Retina (tissue), 1 donor: ENCODE measurements at regions not wholly inside any gene's neighbourhood (a gene's known extent, or its start where the extent isn't known, plus 50 kb on each side); places are given as distances from the start of the nearest gene placed in this dataset.
A peak's percentile ranks its signal among the peaks of the same experiment; 100 is the strongest.
"Not testable (repeated sequence)": the region's sequence is repeated elsewhere in the genome, so short reads cannot be mapped to it uniquely, and the experiment has no call there.

Source experiments
- DNase-seq: peaks from one replicate; pipeline ENCODE4 v3.0.0-alpha.2; 2016

DNA sequence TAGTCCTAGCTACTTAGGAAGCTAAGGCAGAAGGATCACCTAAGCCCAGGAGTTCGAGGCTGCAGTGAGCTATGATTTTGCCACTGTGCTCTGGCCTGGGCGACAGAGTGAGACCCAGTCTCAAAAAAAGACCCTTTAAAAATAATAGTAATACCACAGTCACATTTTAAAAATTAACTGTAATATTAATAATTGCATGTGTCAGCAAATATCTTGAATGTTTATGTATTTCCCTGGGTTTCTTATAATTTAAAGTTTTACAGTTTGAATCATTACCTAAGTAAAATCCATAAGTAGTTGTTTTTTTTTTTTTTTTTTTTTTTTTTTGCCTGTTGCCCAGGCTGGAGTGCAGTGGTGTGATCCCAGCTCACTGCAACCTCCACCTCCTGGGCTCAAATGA, 69.2 kb downstream of the LYZL2 start:
- no peak for DNase-seq

DNA sequence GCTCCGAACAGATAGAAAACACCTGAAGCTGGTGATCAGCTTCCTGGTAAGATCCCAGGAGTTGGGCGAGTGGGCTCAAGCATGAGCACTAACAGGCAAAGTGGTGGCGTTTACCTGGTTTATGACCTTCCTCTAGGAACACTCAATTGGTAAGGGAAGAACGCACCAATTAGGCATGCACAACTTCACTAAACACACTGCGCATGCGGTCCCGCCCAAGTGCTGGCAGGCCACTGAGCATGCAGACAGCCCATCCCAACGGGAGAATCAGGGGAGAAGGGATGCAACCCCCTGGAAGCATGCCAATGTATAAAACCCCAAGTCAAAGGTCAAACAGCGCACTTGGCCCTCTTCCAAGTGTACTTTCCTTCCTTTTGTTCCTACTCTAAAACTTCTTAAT, 70.4 kb downstream of the LYZL2 start:
- no peak for DNase-seq

DNA sequence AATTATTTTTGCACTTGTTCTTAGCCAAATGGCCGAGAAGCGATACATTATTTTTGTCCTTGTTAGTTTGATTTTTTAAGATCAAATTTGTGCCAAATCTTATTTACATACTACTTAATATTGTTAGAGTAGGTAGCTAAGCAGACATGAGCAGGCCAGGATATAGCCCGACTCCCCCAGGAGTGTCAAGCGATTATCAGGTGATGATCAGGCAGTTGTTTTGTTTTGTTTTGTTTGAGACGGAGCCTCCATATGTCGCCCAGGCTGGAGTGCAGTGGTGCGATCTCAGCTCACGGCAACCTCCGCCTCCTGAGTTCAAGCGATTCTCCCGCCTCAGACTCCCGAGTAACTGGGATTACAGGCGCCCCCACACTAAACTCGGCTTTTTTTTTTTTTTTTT, 71.1 kb downstream of the LYZL2 start:
- no peak for DNase-seq

DNA sequence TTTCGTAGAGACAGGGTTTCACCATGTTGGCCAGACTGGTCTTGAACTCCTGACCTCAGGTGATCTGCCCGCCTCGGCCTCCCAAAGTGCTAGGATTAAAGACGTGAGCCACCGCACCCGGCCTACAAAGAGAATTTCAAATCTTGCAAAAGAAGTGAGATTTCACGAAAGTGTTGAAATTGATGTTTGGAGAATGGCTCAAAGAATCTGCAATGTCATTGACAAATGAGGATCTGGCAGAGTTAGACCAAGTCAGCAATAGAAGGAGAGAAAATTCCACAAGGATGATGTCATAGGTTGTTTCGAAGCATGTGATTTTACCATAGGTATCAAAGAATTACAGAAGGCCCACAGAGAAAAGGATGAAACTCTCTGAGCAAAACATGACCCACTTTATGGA, 71.7 kb downstream of the LYZL2 start:
- no peak for DNase-seq

DNA sequence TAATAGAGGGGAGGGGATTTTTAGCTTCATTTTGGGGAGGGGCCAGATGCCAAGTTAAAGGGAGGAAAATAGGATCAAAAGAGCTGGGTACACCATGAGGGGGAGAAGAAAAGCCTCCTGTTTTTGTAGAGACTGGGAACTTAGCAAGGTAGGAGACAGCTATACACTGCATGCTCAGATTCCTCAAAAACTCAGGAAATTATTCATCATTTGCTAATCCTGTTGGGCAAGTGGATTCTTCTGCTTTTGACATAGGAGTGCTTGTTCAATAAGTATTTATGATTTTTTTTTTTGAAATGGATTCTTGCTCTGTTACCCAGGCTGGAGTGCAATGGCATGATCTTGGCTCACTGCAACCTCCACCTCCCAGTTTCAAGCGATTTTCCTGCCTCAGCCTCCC, 73.4 kb downstream of the LYZL2 start:
- DNase-seq, result no peak

DNA sequence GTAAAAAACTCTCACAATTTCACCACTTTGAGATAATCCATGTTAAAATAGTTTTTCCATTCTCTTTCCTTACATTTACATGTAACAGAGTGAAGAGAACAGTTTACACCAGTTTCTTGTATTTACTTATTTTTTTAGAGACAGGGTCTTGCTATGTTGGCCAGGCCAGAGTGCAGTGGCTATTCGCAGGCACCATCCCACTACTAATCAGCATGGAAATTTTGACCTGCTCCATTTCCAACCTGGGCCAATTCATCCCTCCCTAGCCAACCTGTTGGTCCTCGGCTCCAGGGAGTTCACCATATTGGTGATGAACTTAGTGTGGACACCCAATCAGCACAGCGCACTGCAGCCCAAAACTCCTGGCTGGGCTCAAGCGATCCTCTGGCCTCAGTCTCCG, 74.1 kb downstream of the LYZL2 start:
- DNase-seq, result no peak

DNA sequence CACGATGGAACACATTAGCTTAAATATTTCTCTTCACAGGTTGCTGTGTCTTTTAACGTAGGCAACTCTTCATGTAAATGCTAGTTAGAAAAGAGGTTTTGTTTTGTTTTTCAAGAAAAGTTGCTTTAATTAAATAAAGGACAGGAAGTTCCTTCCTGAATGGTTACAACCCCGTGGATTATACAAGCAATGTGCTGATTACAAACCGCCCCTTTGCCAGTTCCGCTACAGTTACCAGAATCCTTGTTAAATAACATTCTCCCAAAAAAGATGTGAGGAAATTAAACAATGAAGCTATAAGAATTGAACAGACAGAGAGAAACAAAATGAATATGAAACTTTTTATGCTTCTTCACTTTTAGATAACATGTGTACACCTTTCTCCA, 75.1 kb downstream of the LYZL2 start:
- DNase-seq, result no peak

DNA sequence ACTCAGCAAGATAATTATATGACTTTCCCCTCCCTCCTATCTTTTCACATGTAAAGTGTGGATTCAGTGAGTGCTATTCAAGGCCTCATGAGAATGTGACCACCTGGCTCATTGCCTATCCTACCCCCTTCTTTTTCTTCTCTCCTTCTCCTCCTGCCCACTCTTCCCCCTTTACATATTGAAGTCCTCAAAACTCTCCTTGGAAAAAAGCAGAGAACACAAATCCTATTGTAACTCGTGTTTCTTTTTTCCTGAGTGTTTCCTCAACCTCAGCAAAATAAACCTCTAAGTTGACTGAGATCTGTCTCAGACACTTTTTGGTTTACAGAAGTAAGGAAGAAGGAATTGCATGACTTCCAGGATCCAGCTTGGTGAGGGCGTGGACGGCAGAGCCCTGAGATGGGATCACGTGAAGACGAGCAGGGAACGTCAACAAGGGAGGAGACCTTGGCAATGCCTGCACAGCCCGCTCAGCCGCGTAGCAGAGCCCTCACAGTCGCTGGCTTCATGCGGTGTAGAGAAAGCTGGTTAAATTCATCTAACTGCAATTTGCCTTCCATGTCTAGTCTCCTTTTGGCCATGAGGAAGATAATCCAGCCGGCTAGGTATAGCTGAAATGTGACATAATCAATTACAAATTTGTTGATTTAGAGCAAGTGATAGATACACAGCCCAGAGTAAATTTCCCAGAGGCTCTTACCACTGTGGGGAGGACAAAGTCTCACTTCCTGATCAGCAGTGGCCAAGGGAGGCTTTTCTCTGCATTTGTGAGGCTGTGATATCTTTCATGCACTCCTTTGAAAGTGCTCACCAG, 75.7 kb downstream of the LYZL2 start:
- peak; percentile 66 for DNase-seq

DNA sequence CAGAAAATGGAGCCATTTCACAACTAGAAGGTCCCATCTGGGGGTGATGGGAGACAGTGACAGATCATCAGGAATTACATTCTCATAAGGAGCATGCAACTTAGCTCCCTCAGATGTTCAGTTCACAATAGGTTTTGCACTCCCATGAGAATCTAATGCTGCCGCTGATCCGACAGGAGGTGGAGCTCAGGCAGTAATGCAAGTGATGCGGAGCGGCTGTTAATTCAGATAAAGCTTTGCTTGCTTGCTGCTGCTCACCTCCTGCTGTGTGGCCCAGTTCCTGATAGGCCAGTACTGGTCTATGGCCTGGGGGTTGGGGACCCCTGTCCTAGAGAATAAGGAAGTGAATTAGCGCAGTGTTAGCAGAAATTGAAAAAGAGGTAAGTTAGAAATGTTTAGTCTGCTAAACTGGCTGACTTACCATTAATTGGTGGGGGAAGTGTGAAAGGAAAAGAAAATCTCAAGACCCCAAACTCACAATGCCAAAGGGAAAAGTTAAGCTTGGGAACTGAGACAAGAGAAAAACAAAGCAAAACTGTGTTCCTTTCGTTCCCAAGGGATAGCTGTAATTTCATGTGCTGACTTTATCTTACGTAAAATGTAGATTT, 76.4 kb downstream of the LYZL2 start:
- peak; percentile 67 for DNase-seq

DNA sequence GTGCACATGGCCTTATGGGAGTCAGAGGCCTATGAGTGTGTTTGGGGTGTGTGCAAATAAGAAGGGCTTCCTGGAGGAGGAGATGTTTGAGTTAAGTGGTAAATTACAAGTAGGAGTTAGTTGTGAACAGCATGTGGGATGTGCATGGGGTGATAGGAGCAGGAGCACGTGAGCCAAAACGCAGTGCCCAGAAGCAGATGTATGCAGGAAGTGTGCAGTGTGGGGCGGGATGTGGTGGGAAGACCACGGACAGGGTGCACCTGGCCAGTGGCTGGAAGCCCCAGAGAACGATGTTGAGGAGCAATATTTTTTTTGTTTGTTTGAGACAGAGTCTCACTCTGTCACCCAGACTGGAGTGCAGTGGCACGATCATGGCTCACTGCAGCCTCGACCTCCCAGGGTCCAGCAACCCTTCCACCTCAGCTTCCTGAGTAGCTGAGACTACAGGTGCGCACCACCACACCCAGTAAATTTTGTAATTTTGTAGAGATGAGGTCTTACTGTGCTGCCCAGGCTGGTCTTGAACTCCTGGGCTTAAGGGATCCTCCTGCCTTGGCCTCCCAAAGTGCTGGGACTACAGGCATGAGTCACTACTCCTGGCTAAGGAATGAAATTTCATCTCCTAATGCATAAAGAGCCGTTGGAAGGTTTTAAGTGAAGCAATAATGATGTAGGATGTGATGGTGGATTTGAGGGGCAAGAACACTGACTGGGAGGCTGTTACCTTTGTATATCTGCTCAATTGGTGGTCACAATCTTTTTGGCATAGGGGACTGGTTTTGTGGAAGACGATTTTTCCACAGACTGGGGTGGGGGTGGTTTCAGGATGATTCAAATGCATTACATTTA, 78.4 kb downstream of the LYZL2 start:
- no peak for DNase-seq

DNA sequence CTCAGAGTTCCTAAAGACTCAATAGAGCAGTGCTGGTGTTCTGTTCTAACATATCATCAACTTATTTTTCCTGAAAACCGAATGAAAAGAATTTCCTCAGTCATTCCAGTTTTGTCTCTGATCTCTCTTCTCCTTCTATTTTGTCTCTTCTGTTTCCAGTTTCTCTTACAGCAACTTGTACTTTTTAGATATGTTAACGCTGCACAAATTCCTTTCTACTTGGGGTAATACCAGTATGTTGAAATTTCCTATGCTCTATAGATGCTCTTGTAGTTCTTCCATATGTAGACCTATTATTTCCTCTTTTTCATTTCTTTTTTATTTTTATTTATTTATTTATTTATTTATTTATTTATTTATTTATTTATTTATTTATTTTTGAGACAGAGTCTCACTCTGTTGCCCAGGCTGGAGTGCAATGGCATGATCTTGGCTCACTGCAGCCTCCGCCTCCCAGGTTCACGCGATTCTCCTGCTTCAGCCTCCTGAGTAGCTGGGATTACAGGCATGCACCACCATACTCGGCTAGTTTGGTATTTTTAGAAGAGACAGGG, 80.3 kb downstream of the LYZL2 start:
- not testable (repeated sequence) for DNase-seq

DNA sequence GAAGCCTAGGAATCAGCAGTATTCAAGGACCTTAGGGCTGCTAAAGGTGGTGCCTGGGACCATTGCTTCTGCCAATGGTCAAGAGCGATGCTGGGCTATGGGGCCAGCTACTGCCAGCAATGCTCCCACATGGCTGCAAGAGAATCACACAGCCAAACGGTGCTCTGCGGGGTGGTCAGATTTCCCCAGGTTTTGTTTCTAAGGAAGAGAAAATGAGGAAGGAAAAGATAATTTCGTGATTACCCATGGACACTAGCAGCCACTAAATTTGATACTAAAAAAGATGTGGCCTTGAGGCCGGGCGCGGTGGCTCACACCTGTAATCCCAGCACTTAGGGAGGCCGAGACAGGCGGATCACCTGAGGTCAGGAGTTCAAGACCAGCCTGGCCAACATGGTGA, 83.0 kb downstream of the LYZL2 start:
- DNase-seq, result no peak

DNA sequence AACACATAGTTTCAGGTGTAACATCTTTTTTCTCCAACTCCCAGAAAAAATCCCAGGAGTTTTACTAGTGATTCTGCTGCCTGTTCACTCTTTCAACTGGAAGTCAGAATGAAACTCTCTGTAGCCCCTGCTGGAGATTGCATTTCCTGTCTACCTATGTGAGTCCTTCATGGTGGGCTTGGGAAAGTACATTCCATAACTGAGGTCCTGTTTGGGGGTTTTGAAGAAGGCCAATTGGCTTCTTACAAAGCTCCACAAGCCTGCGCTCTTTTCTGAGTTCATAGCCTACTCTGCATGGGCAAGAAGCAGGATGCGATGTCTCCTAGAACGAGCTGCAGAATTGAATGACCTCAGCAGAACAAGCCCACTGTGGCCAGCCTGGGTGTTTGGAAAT, 86.7 kb downstream of the LYZL2 start:
- no peak for DNase-seq

DNA sequence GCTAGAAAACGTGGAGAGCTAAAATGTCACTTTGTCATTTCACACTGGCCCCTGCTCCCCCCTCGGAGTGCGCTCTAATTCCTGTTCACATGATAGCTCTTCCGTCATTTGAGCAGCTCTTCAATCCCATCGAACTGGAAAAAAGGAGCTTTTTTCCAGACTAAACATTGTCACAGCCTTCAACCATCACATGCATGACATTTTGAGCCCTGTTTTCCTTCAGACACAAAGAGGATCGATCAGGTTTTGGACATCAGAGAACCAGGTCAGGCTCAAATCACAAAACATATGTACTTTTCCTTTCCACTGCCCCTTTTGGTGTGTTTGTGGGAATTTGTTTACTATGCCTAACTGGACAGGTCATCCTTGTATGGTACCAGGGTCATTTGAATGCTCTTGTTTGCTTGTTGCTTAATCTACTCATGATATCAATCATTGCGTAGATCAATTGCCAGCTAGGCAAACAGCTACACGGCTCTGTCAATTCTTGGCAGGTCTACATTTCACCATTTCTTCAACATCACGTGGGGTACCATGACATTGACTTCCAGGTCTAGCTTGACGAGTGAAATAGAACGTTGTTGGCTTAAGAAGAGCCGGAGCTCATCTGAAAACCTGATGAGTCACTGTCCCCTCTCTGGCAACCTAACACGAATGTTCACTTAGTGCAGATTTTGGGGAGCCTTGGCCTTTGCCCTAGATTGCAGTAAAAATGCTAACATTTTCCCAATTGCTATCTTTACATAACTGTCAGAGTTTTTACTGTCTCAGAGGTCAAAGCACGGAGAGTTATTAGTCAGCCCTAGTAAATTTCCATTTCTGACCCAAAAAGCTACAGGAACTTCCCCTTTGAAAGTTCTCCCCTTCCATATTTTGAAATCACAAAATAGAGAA, 87.3 kb downstream of the LYZL2 start:
- DNase-seq, result peak; percentile 37

DNA sequence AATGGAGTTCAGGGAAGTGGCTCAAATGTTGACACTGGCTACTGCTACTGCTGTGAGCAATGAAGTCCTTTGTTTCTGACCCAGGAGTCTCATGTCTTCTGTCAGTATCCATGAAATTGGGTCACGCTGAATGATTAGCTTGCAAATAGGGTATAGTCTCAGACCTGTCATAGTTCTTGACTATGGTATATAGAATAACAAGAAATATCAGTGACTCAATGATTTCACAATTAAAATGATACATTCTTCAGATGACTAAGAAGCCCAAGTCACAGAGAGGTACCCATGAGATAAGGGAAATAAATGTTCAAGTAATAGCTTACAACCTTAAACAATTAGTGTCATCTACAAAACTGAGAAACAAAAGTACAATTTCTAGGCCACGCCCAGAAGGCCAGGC, 89.3 kb downstream of the LYZL2 start:
- no peak for DNase-seq

DNA sequence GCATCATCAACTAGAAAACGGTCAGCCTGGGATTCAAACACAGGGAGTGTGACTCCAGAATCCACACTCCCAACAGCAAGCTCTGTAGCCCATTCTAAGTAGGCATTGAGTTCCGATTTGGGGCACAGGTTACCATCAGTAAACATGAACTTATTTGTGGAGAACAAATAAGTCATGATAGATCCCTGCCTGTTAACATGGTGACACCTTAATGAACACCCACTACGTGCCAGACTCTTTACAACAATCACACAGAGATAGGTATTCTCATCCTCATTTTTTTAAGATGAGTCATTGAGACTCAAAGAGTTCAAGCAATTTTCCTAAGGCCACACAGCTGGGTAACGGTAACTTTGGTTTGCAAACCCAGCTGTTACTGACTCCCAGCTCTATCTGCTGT, 91.5 kb downstream of the LYZL2 start:
- DNase-seq, result no peak

DNA sequence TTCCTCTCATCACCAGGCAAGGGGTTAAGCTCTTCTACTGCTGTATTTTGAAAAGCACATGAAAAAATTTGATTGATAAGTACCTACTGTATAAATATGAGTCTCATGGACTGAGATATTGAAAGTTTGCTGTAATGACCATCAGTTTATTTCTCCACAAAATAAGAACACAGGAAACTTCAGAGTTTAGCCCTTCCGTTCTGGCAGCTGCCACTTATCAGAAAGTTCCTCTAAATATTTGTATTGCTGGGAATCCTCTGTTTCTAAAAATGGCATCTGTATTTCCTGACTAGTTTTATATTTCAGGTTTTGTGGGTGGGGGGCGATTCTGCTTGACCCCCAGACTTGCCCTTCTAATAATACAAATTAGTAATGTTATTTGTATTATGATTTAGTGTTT, 92.0 kb downstream of the LYZL2 start:
- DNase-seq, result no peak

DNA sequence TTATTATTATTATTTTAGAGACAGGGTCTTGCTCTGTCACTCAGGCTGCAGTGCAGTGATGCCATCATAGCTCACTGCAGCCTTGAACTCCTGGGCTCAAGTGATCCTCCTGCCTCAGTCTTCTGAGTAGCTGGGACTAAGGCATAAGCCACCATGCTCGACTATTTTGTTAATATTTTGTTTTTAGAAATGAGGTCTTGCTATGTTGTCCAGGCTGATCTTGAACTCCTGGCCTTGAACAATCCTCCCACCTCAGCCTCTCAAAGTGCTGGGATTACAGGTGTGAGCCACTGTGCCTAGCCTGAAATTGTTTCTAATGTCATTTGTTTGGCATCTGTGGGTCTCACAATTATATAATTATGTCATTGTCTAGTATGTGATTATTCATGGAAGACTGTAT, 92.4 kb downstream of the LYZL2 start:
- DNase-seq, result not testable (repeated sequence)

DNA sequence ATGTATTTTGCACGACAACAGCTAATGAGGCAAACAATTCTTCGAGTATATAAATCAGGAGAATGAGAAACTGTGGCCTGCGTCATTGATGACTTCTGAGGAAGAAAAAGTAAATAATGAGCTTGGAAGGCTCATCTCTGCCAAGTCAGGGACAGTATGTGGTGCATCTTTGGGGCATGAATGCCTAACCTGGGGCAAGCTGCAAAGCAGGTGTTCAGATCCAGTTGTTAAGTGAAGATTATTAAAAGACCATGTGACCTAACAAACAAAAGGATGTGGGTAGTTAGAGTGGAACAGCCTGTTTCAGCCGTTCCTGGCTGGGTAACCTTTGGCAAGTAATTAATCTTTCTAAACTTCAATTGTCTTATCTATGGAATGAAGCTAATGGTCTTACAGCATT, 93.0 kb downstream of the LYZL2 start:
- DNase-seq, result no peak

DNA sequence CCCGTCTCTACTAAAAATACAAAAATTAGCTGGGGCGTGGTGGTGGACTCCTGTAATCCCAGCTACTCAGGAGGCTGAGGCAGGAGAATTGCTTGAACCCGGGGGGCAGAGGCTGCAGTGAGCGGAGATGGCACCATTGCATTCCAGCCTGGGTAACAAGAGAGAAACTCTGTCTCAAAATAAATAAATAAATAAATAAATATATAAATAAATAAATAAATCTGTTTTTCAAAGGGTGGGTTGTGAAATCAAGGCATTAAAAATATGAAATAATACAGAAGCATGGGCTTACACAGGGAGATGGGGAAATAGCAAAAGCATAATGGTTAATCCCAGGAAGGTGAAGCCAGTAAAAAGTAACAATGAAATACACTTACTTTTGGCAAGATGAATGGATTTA, 93.9 kb downstream of the LYZL2 start:
- no peak for DNase-seq

DNA sequence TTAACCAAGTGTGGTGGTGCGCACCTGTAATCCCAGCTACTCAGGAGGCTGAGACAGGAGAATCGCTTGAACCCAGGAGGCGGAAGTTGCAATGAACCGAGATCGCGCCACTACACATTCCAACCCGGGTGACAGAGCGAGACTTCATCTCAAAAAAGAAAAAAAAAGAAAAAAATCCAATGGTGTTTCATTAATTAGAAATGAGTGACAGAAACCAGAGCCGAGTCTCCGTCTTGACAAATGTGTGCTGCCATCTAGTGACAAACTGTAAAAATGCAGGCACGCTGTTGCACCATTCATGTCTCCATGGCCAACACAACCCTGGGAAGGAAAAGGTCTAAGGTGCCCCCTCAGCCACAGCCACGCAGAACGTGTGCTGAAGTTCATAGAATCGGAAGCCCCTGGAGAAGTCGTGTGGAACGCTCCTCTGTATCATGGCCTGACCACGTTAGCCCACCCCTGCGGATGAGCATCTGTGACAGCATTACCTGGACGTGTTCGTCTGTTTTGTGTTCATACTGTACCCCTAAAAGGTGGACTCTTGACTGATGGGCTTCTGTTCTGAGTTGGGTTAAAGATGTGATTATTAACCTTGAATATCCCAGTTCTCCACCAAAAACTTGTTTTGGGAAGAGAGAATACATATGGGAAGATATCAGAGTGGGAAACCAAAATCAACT, 94.9 kb downstream of the LYZL2 start:
- DNase-seq, result peak; percentile 77
